GM19324 (cell line): ENCODE measurements at regions not wholly inside any gene's neighbourhood (a gene's known extent, or its start where the extent isn't known, plus 50 kb on each side); places are given as distances from the start of the nearest gene placed in this dataset.

Source experiments
- ATAC-seq: cut with Tn5 transposase; IDR thresholded peaks from one replicate; pipeline ENCODE4 v1.9.1; 2021; ENCODE audit warnings: mild to moderate bottlenecking, moderate library complexity; ENCODE audit not compliant: unreplicated experiment, low FRiP score

DNA sequence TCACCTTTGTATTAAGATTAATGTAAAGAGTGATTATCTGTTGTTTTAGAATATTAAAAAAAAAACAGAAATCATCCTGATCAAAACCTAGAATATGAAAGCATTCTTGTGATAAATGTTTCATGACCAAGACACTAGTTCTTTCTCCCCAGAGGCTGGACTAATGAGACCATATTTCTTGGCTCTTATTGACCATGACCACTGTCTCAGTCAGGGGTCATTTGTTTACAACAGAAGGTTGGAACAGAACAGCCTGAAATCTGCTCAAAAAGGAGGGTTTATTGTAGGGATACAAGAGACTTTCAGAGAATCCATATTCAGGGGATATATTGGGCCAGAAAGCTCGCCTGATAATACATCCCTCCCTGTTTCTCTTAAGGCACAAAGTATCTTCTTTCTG is 87.7 kb downstream of the TMEM30B start:
- ATAC-seq: no peak

DNA sequence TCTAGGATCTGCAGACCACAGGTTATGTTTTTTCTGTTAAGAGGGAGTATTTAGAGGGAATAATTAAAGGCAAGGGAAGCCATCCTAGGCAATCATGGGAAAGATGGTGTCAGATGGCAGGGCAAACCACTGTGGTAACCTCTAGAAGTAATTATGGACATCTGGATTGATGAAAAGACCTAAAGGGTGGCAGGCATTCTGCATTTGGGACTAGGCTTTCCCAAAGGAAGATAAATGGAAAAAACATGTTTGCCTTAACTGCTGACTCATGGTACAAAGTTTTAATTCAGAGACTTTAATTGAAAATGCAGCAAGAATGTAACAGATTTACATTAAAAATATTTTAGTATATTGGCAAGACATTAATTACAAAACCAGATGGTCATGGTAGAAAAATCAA is 88.1 kb downstream of the TMEM30B start:
- no peak for ATAC-seq

- ATAC-seq: no peak
Measured at GRCh38 chr14:61191733-61192132, 89.4 kb downstream of the TMEM30B start.

GRCh38 chr14:61190341-61190740 is 90.8 kb downstream of the TMEM30B start:
- ATAC-seq: no peak

- peak; percentile 77 for ATAC-seq
Measured at GRCh38 chr14:61188978-61189808, 91.9 kb downstream of the TMEM30B start.

- no peak for ATAC-seq
Measured at GRCh38 chr14:61188196-61188595, 92.9 kb downstream of the TMEM30B start.

DNA sequence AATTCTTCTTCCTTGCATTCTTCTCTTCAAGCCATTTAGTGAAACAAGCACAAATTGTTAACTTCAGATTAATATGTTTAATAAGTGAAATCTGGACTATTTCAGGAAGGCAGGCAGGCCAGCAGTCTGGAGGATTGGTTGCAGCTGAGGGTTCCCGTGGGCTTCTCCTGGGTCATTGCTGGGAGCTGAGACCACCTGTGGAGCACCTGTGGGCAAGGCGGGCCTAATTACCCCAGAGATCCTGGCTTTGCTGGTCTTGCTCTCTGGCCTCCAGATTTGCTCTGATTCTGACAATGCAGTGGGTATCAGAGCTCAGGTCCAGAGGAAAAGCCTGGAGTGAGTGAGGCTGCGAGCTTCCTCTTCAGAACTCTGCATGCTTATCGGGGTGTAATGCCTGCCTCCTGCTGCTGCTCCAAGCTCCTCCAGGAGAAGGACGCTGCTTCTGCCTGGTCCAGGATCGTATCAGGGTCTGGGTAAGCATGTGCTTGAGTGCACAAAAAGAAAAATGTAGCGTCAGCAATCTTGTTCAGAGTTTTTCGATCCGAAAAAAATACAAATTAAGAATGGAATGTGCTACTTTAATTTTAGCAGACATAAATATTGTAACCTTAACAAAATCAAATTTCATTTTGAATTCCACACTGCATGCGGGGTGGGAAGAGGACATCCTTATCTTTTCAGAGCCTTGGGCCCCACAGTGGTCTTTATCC is 93.8 kb downstream of the TMEM30B start:
- no peak for ATAC-seq

- no peak for ATAC-seq
Measured at GRCh38 chr14:61186341-61187195, 94.6 kb downstream of the TMEM30B start.

GRCh38 chr14:61185534-61185933 is 95.6 kb downstream of the TMEM30B start:
- no peak for ATAC-seq

DNA sequence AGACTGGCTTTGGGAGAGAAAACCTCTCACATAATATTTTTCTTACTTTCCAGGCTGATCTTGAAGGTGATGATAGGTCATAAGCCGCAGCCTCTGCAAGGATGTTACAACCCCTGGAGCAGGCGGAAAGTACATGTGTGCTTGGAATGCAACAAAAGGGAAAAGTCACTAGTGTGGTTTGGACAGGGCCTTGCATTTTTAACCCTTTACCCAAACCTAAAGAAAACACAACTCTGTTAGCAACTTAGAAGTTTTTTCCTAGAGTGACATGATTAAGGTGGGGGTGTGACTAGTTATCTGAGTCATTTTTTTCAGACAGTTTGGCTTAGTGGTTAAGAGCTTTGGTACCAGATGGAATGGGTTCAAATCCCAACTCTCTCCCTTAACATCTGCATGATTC is 97.0 kb downstream of the TMEM30B start:
- no peak for ATAC-seq

GRCh38 chr14:61183196-61183885 is 97.8 kb downstream of the TMEM30B start:
- ATAC-seq: no peak

GRCh38 chr14:61179796-61180398 is 101.2 kb downstream of the TMEM30B start:
- no peak for ATAC-seq

- ATAC-seq: no peak
Measured at GRCh38 chr14:61179061-61179690, 102.0 kb downstream of the TMEM30B start.

DNA sequence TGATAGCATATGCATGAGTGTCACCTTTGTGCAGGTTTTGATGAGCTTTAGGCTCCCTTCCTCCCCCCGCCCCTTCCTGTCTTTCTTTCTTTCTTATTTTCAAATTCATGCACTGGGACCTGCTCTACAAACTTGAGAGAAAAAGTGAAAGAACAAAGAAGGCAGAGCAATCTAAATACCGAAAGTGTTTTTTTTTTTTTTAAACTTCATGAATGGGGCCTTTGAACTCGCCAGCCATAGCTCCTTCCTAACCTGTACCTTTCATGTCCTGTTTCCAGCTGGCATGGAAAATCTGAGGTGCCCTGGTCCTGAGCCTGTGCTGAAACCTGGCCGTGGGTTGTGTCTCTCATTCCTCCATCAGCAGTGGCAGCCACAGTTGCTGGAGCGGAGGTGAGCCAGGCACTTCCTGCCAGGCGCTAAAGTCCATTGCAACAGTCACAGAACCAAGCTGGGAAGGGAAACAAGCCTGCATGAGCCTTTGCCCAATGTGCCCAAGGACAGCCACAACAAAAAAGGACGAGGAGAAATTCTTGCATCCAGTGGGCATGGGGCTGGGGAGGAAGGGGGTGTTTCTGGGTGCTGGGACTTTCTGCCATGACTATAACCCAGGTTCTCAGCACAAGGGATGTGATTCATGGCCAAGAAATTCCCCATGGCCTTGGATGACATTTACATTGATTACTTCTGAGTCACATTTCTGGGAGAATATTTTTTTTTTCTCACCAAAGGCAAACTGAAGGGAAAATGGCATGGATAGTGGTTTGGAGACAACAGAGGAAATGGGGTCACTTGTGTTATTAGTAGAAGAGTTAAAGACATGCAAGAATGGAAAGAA is 102.7 kb downstream of the TMEM30B start:
- peak; percentile 68 for ATAC-seq

- ATAC-seq: peak; percentile 13
Measured at GRCh38 chr14:61177279-61178225, 103.6 kb downstream of the TMEM30B start.

- no peak for ATAC-seq
Measured at GRCh38 chr14:61176686-61177085, 104.5 kb downstream of the TMEM30B start.

GRCh38 chr14:61174987-61175386 is 106.2 kb downstream of the TMEM30B start:
- ATAC-seq: no peak
